GM10248 (cell line): ENCODE measurements at regions not wholly inside any gene's neighbourhood (a gene's known extent, or its start where the extent isn't known, plus 50 kb on each side); places are given as distances from the start of the nearest gene placed in this dataset.
"Not testable (repeated sequence)": the region's sequence is repeated elsewhere in the genome, so short reads cannot be mapped to it uniquely, and the experiment has no call there.

Experiments
- CTCF ChIA-PET: fragments of 300-600 bp; sonication (Branson Sonifier 250); formaldehyde crosslinking; extraction: SDS; loops from one replicate; lab custom pipeline; 2021; ENCODE audit warnings: antibody characterized with exemption; lab: Yijun Ruan, JAX
- POLR2A ChIA-PET: fragments of 350-650 bp; sonication (Branson Sonifier 250); formaldehyde crosslinking; extraction: SDS; loops from one replicate; lab custom pipeline; 2020; ENCODE audit warnings: antibody characterized with exemption; lab: Yijun Ruan, JAX
- DNase-seq: peaks from one replicate; pipeline ENCODE4 v3.0.0; 2012; ENCODE audit errors: extremely low spot score
- CTCF ChIP-seq: IDR thresholded peaks from 2 replicates; pipeline ENCODE4 v1.5.1; 2012; ENCODE audit warnings: mild to moderate bottlenecking, low read depth; ENCODE audit errors: extremely low read depth, missing control alignments, control extremely low read depth

- POLR2A ChIA-PET: no interaction called here
- DNase-seq: no peak
- CTCF ChIA-PET: no interaction called here
- TF ChIP-seq CTCF: no peak
Measured at GRCh38 chr2:193088026-193088425, 893.3 kb upstream of the TMEFF2 start.

GRCh38 chr2:193076995-193077394, 882.3 kb upstream of the TMEFF2 start:
- no peak for DNase-seq
- POLR2A ChIA-PET: no interaction called here
- TF ChIP-seq CTCF: no peak

GRCh38 chr2:193074933-193075332, 880.2 kb upstream of the TMEFF2 start:
- ChIA-PET POLR2A (no interaction called here), CTCF (interaction anchor here (1.3 to 1.9 kb wide), 4 partner anchors 10 to 21 kb away, joined by 3 to 6 read pairs (median 4); no protein-coding TSS in a partner anchor)
- no peak for DNase-seq

More at GRCh38 chr2:193076995-193077394, 882.3 kb upstream of the TMEFF2 start:
- CTCF ChIA-PET: no interaction called here

GRCh38 chr2:193072647-193073046, 877.9 kb upstream of the TMEFF2 start:
- ChIA-PET CTCF (no interaction called here), POLR2A (no interaction called here)
- DNase-seq: no peak
- TF ChIP-seq CTCF: no peak

More at GRCh38 chr2:193074933-193075332, 880.2 kb upstream of the TMEFF2 start:
- TF ChIP-seq CTCF: no peak

GRCh38 chr2:193025556-193025955, 830.8 kb upstream of the TMEFF2 start:
- POLR2A ChIA-PET: not testable (repeated sequence)

GRCh38 chr2:193024791-193025190, 830.1 kb upstream of the TMEFF2 start:
- TF ChIP-seq CTCF: no peak
- no peak for DNase-seq
- POLR2A ChIA-PET: no interaction called here
- CTCF ChIA-PET: no interaction called here

More at GRCh38 chr2:193025556-193025955, 830.8 kb upstream of the TMEFF2 start:
- DNase-seq: not testable (repeated sequence)
- CTCF ChIA-PET: interaction anchor here (0.8 kb wide), 1 partner anchor 8 kb away, joined by 3 read pairs; no protein-coding TSS in a partner anchor

- CTCF ChIA-PET: no interaction called here
- POLR2A ChIA-PET: no interaction called here
- no peak for TF ChIP-seq CTCF
- no peak for DNase-seq
Measured at GRCh38 chr2:193011870-193012269, 817.1 kb upstream of the TMEFF2 start.
